ENCODE measurements at regions not wholly inside any gene's neighbourhood (a gene's known extent, or its start where the extent isn't known, plus 50 kb on each side); places are given as distances from the start of the nearest gene placed in this dataset.
"Not testable (repeated sequence)": the region's sequence is repeated elsewhere in the genome, so short reads cannot be mapped to it uniquely, and the experiment has no call there.

DNA sequence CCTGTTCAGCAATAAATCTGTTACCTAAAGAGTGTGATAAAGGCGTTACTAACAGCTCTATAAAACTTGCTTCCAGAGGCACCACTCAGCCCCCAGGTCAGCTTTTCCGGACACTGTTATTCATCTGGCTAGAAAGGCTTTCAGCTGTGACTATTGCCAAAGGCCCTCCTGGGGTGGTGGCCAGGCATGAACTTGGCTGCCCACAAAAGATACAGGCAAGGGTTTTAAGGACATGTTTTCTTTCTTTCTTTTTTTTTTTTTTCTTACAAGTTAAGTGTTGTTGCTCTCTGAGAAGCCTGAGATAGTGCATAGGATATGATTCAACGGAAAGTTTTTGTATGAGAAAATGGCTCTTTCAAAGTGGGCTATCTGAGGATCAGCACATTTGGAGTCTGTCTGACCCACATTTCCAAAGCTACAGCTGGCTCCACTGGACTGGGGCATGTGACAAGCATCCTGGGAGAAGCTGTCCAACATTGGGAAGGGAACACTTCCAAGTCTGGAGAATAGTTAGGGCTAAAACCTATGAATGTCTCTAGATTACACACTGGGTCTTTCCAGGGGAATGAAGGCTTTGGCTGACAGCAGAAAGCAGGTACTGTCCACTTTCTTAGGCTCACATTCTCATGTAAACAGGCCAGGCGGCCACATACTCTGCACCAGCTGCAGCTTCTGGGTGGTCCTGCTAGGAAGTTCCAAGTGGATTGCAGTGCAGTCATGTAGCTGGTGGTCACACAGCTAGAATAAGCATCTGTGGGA lies 639.7 kb downstream of the LMO4 start:
- DNase-seq (no peak), ATAC-seq (no peak)
- intact Hi-C loops (cut with DNase I, micrococcal nuclease) = no loop called here

DNA sequence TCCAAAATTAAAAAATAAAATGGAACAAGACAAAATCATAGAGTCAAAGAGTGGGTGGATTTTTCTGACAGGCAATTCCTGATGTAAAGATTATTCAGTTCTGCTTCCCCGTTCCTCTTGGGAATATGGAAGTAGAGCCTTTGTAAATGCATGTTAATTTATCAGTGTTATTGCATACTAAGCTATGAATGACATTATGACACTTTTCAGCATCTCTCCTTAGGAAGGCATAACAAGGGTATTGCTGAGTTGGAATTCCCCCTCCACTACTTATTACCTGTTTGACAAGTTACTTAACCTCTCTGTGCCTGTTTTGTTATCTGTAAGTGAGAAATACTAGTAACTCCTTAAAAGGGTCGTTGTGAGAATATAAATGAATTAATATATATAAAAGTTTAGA lies 640.4 kb downstream of the LMO4 start:
- DNase-seq (no peak), ATAC-seq (no peak)
- intact Hi-C loops (cut with DNase I, micrococcal nuclease) = no loop called here

DNA sequence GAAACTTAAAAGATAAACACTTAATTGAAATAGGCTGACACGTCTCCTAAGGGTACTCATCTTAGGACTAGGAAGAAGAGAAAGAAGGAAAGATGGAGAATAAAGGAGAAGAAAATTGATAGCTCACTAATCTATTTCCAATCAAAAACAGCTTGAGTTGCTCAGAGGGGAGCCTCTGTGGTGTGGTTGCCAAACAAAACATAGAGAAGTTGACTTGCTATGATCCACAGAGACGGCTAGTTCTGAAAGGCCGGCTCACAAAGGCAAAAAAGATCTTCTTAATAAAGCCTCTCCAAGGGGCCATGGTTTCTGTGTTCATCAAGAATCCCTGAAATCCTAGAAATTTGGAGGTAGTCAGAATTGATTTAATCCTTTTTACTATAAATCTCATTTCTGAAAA lies 644.1 kb downstream of the LMO4 start:
- DNase-seq (no peak), ATAC-seq (no peak)
- intact Hi-C loops (cut with DNase I, micrococcal nuclease) = no loop called here

DNA sequence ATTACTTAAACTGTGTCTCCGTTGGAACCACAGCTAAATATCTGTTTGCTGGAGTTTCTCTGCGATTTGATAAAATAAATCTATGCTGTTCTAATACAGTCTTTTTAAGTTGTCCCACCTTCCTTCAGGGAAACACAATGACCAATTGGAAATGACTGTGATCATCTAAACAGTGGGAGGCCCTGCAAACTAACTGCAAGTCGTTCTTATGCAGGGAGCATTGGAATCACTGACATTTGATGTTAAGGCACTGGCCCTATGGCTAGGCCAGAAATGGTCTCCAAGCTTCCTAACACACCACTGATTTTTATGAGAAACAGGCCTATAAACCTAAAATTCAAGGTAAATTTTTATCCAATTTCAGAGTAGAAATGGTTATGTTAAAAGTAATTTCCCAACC lies 645.2 kb downstream of the LMO4 start:
- ATAC-seq = no peak
- DNase-seq = no peak
- intact Hi-C loops (cut with DNase I, micrococcal nuclease) = no loop called here

DNA sequence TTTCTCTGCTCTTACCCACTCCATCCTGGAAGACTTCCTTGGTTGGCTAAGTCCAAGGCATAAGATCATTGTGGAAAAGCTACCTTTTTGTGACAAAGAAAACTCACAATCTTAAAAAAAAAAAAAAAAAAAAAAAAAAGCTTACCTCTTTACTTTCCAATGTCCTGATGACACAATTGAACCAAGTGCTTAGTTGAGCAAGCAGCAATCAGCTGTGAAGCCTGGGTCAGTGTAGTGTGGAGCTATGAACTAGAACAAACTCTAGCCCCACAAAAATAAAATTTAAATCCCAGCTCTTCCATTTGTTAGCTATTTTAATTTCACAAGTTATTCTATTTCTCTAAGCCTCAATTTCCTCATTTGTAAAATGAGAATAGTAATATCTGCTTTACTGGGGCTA lies 647.6 kb downstream of the LMO4 start:
- DNase-seq (no peak), ATAC-seq (no peak)
- intact Hi-C loops (cut with DNase I, micrococcal nuclease) = no loop called here

DNA sequence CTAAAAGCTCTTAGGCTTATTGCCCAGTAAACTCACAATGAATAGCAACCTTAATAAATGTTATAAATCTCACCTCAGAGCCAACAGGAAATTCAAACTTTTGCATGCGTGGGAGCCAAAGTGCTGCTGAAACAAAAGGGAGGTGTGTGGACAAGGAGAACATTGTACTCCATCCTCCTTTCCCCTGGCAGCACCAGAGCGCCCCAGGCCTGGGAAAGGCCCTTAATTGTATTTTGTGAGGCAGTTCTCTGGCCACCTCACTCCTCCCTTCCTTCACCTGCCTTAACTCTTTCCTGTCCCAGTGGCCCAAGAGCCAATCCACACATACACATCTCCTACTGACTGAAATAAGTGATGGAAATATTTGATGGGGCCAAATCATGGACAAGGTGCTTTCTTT lies 648.5 kb downstream of the LMO4 start:
- intact Hi-C loops (cut with DNase I, micrococcal nuclease) = no loop called here
- no peak for DNase-seq
- ATAC-seq = no peak

DNA sequence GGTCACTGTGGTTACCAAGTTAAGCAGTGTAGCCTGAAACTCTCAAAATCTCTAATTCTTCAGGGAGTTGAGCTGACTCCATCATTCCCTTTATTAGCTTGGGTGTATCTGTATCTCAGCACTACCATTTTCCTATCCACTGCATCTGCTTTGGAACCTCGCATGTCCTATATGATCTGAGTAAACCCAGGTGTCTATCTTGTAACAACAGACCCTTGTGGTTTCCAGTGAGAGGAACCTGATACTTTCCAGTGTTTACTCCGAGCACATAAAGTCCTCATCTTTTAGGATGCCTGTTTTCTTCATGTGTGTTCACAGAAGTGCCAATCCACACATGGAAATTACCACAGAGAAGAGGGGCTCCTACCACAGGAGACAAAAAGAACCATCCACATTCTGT lies 650.4 kb downstream of the LMO4 start:
- ATAC-seq = no peak
- DNase-seq = no peak
- intact Hi-C loops (cut with DNase I, micrococcal nuclease) = no loop called here

DNA sequence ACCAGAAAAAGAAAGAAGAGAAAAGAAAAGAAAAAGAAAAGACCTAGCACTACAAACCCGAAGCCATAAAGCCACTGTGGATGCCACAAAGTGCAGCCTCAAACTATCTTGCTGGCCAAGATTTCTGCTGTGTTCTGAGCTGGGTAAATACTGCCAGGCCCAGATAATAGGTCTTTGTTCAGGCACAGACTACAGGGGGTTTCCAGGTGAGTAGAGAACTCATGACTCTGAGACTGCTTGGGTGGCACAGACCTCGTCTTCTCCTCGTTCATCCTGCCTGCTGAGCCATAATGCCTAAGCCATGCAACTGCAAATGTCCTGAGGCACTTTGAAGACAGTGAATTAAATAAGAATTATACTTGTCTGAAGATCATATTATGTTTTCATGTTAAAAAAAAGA lies 651.8 kb downstream of the LMO4 start:
- DNase-seq (no peak), ATAC-seq (no peak)
- intact Hi-C loops (cut with DNase I, micrococcal nuclease) = no loop called here

DNA sequence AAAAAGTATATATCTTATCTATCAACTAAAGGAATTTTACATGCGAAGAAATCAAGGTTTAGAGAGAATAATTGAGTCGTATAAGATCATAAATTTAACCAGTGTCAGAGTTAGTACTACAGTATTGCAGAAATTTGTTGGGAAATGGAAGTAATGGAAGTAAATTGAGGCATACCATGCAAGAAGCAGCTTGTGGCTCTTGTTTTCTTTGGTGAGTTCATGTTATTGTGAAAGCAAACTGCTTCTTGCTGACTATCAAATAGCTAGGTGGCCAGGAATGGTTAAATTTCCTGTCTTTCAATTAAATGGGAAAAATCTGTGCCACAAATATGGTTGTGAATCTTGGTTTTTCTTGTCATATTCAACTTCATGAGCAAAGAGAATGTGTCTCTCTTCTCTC lies 652.7 kb downstream of the LMO4 start:
- DNase-seq (no peak), ATAC-seq (no peak)
- intact Hi-C loops (cut with DNase I, micrococcal nuclease) = no loop called here

DNA sequence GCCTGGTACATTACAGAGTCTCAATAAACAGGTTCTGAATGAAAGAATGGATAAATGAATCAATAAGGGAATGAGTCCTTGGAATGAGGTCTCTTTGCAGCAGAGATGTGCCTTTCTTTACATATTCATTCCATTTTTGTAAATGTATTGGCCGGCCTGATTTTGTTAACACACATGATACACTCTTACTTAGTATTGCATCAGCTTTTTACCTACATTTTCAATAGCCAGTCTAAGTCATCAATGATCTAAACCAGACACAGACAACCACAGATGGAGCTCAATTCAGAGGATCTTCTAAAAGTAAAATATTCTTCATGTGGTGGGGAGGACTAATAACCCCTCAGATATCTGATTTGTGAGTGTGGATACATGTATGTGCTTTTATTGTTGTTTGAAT lies 653.1 kb downstream of the LMO4 start:
- DNase-seq (no peak), ATAC-seq (no peak)
- intact Hi-C loops (cut with DNase I, micrococcal nuclease) = no loop called here

DNA sequence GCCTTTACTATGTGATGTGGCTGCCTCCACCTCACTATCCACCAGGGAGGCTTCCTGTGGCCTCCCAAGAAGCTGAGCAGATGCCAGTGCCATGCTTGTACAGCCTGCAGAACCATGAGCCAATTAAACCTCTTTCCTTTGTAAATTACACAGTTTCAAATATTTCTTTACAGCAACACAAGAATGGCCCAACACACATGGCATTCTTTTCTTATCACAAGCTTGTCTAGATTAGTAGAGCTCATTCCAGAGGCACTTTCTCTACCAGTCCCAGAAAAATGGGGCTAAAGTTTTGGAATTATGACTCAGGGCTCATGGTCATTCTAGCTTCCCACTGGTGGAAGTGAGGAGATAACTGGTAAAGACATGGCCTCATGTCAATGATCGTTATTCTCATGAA lies 655.2 kb downstream of the LMO4 start:
- DNase-seq = no peak
- ATAC-seq = no peak
- intact Hi-C loops (cut with DNase I, micrococcal nuclease) = no loop called here

DNA sequence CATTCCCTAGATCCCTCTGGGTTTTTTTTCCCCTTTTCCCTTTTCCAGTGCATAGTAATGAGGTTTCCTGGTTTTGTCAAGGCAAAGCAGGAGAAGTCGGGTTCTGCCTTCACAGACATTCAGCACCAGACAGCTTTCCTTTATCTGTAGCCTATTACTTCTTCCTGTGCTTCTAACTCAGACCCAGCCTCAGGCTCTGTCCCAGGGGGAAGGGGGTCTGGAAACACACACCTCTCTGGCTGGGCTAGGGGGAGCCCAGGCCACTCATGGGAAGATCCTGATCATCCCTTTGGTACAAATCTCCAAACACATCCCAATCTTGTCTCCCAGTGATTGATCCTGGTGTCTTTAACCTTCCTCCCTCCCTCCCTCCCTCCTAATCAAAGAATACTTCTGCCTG lies 656.4 kb downstream of the LMO4 start:
- no peak for ATAC-seq
- no peak for DNase-seq
- intact Hi-C loops (cut with DNase I, micrococcal nuclease) = no loop called here

DNA sequence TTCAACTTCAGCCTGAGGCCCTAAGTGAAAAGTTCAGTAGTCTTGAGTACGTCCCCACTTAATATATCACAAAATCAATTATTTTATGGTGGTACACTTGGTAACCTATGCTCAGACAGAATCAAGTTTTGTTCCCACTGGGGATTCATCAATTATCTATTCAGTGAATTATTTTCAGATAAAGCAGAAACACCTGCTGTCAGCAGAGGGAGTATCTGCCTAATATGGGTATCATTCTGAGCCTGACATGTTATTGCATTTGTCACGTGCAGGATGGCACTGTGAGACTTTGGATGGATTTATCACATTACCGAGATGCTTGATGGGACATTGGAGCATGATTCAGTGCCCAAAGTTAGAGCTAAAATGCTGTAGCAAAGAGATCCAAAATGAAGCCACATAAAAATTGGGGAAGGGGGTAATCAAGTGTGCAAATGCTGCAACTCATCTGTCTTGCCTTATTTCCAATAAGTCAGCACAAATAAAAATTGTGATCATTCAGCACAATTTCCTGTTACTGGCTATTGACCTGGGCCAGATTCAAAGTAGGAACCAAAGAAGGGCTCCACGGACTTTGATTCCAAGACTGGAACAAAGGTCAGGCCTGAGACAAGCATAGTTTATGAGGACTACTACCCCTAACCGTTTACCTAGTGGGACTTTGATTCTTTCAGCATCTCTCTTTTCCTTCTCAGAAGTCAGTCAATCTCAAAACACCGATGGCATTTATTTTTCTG lies 657.6 kb downstream of the LMO4 start:
- DNase-seq = no peak
- peak; percentile 29 for ATAC-seq
- intact Hi-C loops (cut with DNase I, micrococcal nuclease) = no loop called here

DNA sequence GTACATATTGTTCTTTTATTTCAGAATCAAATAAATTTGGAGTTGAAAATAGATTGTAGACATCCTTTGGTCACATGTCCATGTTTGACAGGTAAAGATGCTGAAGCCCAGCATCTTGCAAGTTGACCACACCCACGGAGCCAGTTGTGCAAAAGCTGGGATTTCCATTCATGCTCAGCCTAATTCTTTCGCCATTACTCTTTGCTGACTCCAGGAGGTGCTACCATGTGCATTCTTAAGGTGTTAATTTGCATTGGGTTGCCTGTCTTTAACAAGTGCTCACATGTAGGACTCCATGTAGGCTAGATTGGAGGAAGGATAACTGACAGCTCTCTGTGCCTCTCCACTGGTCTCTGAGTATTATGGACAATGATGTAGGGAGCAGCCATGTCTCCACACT lies 660.7 kb downstream of the LMO4 start:
- intact Hi-C loops (cut with DNase I, micrococcal nuclease) = no loop called here
- DNase-seq (no peak), ATAC-seq (no peak)

DNA sequence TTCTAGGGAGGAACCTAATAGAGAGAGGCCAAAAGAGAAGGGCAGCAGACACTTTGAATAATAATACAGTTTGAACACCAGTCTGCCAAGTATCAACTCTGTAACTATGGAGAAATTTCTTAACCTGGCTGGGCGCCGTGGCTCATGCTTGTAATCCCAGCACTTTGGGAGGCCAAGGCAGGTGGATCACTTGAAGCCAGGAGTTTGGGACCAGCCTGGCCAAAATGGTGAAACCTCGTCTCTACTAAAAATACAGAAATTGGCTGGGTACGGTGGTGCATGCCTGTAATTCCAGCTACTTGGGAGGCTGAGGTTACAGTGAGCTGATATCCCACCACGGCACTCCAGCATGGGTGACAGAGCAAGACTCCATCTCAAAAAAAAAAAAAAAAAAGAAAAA lies 663.9 kb downstream of the LMO4 start:
- ATAC-seq; DNase-seq; intact Hi-C loops (cut with DNase I, micrococcal nuclease): not testable (repeated sequence)

DNA sequence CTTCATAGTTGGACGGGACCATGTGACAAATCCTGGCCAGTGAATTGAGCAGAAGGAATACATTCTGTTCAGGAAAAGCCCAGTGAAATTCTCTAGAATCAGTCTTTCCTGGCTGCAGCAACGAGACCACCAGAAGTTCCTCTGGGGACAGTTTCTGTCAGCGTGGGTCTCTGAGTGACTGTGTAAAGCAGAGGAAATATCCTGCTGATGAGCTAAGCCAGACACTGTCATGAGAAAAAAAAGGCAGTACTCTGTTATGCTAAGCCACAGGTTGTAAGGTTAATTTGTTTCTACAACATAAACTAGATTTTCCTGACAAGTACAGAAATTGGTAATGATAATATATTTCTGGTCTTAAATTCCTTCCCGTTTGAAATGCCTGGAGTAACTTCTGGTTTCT lies 664.4 kb downstream of the LMO4 start:
- ATAC-seq (no peak), DNase-seq (no peak)
- intact Hi-C loops (cut with DNase I, micrococcal nuclease) = no loop called here

DNA sequence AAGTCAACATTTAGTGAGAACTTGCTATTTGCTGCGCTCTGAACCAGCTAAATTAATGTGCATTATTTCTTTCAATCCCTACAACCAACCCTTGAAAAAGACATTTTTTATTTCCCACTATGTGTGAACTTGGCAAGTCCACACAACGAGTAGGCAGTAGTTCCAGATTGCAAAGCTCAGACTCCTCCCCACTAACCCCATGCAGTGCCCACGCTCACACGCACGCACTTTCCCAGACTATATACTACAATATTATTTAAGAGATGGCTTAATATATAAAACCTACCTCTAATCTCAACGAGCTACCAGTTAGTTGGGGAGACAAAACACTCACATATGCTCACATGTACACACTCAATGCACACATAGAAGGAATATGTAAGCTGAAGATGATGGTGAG lies 671.2 kb downstream of the LMO4 start:
- DNase-seq = no peak
- ATAC-seq = no peak
- intact Hi-C loops (cut with DNase I, micrococcal nuclease) = no loop called here

DNA sequence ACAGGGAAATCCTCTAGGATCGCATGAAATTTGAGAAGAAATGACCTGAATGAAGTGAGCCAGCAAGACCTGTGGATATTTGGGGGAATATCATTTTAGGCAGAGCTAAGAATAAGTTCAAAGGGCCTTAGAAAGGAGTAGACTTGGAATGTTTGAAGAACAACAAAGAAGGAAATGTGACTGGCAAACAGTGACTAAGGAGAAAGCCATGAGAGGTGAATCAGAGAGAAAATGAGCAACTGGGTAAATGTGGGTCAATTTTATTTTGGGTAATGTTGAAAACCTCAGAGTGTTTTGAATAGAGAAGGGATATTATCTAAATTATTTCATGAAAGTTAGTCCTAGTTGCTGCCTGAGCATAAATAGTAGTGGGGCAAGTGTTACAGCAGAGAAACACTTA lies 672.8 kb downstream of the LMO4 start:
- intact Hi-C loops (cut with DNase I, micrococcal nuclease) = no loop called here
- DNase-seq = no peak
- ATAC-seq = no peak

DNA sequence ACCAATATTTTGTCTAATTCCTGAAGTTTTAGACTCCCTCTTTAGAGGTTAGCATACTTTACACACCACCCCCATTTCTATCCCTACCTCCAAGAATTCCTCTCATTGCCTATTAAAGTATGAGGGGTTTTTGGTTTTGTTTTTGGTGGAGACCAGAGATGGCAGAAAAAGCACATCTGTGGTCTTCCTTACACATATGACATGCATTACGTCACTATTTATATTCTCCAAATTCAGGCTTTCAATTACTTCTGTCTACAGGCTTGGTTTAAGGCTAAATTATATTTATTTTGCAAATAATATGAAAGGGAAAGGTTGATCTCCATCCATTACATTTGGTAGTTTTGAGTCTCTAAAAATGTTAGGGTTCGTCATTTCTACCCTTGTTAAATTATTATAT lies 674.6 kb downstream of the LMO4 start:
- intact Hi-C loops (cut with DNase I, micrococcal nuclease) = no loop called here
- no peak for DNase-seq
- no peak for ATAC-seq

DNA sequence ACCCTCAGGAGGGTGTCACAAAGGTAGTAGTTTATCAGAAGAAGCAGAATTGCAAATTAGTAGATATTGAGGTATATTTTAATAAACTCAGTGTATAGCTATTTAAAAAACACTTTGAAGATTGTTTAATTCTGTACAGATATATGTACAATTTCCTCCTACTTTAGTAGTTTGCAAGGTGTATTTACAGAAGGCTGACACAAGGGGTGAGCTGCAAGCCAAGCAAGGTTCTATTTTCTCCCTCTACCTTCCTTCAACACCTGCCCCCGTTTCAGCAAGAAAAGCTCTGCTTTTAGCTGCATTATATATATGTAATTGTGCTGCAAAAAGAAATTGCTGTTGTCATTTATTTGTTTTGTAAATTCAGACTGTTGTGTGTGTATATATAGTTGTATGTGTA lies 674.2 kb upstream of the PKN2 start:
- ATAC-seq (no peak), DNase-seq (no peak)
- intact Hi-C loops (cut with DNase I, micrococcal nuclease) = no loop called here

DNA sequence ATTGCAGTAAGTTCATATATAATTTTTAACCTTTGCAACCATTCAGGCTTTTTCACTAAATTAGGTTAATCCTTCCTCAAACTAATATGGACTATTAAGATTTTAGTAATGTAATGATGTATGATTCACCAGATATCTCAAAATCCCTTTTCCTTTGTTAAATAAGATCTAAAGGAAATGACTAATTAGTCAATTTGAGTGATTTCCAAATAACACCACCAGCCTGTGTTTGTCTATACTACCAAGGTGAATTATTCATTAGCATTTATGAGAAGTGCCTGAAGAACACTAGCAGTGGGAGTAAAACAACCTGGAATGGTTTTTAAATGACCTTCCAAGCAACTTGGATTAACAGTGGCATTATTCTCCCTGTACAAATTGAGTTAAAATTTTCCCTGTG lies 670.6 kb upstream of the PKN2 start:
- intact Hi-C loops (cut with DNase I, micrococcal nuclease) = no loop called here
- no peak for DNase-seq
- no peak for ATAC-seq
